ENCODE measurements at regions not wholly inside any gene's neighbourhood (a gene's known extent, or its start where the extent isn't known, plus 50 kb on each side); places are given as distances from the start of the nearest gene placed in this dataset.

DNA sequence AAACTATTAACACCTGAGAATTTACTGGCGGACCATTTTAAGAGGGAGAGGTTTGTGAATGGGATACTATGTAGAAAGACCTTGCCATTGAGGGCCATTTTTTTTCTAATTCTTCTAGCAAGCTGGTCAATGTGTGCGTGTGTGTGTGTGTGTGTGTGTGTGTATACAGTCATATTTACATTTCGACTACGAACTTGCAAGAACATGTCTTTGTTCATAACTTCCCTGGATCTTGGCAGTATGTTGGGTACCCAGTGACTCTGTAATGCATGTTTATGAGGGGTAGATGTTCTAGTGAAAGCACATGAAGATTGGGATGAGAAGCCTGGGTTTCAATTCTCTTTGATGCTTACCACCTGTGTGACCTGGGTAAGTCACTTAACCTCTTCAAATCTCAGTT lies 133.6 kb downstream of the UBE2E3 start:
- no peak for DNase-seq

DNA sequence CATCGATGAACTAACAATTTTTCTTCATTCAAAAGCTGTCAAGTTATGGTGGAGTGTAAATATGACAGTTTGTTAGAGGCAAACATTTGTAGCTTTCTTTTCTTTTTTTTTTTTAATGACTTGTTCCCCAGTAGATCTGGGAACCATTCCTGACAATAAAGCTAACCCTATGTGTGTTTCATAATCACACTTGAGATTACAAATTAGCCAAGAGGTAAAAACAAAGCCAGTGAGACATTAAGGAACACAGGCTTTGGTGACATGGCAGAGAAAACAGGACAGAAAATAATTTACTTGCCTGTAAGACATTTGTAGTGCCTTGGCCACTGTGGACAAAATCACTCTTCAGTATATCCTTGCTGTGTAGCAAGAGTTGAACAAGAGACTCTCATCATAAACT lies 135.9 kb downstream of the UBE2E3 start:
- no peak for DNase-seq

DNA sequence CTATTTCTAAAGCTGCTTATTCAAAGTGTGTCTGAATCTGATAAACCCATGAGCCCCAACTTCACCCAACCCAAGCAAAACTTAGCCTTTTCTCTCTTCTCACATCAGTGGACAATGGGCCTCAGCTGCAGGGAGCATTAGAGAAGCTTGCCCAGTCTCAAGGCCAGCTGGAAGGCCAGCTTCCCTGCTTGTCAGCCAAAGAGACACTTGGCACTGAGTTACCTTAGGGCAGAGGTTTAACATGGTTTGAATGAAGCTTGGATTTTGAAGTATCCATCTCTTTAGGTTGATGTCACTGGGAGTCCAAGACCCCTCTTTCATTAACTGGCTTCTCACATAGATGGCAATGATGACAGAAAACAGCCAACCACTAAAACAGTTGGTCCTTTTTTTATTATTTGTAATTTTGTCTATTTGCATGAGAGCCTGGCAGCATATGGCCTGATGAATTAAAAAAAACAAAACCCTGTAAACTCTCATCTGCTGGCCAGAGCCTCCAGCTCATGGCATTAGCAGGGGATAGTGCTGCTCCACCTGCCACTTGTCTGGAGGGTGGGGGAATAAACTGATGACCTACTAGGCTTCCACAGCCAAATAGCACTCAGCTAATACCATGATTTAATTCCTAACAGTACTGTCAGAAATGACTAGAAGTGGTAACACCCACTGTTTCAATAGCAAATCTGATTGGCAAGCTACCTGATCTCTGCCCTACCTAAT lies 137.0 kb downstream of the UBE2E3 start:
- DNase-seq, result no peak

DNA sequence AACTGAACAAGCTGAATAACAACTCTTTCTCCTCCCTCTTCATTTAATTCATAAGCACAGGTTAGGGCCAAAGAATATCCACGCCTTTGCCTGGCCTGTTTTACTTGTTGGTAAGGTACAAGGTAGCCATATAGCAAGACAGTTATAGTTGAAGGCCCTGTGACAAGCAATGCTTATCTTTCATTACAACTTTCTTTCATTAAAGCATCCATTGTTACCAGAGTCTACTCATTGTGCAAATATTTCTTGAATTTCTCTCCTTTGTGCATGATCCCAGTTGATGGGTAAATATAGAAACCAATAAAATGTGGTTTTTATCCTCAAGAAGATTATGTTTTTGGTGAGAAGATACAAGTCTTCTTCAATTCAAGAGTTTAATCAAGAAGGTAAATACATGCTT lies 140.2 kb downstream of the UBE2E3 start:
- DNase-seq, result no peak

DNA sequence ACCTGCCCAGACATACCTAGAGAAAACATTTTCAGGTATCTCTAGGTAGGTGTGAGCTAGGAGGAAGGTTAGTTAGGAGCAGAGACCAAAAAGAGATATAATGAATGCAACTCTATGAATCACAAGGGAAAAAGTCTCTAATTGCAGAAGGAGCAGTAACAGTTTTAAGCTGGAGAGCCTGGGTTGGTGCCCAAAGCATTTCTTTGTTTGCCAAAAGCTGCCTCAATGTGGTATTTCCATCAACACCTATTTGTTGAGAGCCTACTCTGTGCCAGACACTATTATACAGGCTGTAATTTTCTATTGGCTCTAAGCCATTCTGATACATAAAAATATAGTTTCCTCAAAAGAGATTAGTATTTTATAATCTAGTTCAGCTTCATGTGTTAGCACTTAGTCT lies 141.6 kb downstream of the UBE2E3 start:
- no peak for DNase-seq

DNA sequence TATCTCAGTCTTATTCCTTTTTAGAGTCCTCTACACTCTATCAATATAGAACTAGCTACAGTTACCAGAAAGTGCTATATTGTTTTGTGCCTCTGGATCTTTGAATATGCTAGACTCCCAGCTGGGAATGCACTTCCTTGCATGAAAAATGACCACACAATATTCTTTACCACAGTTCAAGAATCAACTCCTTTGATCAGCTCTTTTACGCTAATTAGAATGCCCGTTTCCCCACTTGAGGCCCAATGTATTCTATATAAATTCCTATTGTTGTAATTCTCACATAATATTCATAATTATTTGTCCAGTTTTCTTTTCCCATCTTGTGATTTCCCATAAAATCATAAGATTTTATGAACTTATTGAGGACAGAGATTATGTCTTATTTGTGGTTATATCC lies 142.2 kb downstream of the UBE2E3 start:
- DNase-seq, result no peak

DNA sequence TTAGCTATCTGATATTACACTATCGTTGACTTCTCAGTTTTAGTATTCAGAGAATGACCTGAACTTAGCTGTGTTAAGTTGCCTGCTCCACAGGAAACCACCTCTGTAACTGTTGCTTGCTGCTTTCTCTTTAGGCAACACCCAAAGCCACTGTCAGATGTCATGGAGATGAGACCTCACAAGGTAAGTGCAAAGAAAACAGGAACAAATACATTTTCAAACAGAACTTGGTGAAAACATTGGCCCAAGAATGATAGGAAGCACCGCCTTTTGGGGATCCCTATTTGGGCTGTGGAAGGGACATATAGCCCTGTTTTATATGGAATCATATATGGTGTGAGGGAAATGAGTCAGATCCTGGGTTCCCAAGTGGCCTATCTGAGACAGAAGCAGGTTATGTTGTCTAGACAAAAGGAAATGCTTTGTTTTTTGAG lies 143.4 kb downstream of the UBE2E3 start:
- no peak for DNase-seq

DNA sequence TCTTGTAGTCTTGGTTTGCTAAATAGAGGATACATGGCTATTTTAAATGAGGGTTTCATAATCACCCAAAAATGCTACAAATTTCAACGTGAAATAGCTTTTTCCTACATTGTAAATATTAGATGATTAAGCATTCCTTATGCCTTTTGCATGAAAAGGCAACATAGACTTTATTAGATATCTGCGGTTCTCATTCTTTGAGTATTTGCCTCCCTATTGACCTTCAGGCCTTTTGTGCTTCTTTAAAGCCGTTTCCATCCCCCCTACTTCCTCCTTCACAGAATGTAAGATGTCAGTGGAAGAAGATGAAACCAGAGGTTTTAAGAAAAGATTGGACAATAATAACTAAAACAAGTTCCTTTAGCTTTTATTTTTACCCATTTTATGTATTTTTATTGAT lies 144.1 kb downstream of the UBE2E3 start:
- no peak for DNase-seq

DNA sequence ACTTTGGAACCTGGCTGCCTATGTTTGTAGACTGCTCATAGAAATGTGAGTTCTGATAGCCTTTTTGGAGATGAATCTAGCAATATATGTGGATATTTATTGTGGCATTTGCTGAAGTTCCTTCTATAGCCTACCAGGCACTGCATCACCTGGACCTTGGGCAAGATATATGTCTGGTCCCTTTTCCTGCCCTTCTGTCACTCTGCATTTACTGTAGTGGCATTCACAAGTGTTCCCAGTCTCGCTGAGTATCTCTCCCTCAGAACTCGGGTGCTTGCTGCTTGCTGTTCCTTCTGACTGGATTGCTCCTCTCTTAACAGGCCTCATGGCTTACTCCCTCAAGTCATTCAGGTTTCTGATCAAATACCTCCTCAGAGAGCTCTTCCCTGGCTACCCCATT lies 145.0 kb downstream of the UBE2E3 start:
- DNase-seq, result no peak

DNA sequence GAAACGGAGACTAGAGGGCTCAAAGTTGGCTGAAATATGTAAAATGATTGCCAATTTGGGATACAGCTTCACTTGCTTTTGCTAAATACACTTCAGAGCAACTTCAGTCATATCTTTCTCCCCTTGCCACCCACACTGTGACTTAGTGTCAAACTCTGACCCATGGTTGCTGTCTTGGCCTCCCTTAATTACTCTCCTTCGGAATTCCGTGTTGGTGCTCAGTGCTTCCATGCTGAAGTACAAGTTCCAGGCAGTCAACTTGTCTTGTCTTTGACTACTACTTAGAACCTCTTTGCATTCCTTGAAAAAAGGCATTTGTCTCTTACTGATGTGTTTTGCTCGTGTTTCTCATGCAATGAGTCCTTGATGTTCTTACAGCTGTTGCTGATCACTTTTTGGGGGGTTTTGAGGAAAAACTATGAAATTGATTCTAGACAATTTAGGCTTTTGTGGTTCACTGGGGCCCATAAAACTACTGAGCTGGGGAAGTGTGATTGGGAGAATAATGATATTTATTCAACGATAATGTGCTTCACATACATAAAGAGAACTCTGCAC lies 146.0 kb downstream of the UBE2E3 start:
- no peak for DNase-seq

DNA sequence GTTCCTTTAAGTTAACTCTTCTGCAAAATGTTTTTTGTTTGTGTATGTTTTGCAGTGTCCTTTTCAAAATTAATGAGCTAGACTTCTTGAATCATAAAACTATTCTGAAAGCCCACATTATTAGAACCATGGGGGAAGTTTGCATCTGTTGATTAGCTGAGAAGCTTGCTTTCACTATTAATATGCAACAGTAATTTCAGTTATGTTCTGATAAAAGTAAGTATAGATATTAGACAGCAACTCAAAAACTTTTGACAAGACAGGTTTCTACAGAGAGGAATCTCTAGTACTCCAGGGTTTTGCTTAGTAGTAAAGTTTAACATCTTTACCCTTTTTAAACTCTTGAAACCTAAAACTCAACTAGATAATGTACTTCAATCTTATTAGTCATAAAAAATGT lies 147.8 kb downstream of the UBE2E3 start:
- DNase-seq, result no peak

DNA sequence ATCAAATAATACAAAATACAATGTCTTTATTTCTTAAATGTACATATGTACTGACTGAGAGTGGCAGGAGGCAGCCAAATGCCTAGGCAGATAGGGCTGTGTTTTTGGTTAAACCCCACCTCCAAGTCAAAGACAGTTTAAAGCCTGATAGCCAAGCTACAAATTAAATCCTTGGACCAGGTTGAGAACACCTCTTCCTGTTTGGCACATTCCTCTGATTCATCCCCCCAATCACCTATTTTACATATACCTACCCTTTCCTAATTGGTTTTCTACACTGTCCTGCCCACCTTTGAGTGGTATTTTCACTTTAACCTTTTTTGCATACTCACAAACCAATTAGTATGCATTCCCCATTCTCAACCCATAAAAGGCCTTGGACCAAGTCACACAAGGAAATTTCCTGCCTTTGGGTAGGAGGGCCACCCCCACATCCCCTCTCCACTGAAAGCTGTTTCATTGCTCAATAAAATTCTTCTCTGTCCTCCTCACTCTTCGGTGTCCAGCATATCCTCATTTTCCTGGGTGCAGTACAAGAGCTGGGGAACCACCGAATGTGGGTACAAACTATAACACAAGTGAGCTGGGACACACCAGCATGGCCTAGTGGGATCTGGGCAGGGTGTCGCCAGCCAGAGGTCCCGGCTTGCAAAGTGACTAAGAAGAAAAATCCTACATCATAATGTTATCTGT lies 149.1 kb downstream of the UBE2E3 start:
- no peak for DNase-seq

DNA sequence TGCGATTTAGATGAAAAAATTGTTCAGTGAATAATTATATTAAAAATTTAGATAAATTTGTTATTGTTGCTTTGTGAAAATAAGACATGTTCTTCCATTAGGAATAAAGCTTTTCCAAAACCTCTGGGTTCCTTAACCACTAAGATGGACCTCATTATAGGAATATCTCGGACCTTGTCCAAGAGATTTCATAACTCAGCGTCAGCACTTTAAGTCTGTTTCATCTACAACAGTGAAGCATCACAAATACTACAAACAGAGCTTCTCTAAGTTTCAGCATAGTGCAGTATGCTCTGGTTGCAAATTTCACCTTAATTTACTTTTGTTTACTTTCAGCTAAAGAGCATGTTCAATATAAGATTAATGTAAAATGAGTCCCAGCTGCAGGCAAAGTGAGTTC lies 150.3 kb downstream of the UBE2E3 start:
- DNase-seq, result no peak

DNA sequence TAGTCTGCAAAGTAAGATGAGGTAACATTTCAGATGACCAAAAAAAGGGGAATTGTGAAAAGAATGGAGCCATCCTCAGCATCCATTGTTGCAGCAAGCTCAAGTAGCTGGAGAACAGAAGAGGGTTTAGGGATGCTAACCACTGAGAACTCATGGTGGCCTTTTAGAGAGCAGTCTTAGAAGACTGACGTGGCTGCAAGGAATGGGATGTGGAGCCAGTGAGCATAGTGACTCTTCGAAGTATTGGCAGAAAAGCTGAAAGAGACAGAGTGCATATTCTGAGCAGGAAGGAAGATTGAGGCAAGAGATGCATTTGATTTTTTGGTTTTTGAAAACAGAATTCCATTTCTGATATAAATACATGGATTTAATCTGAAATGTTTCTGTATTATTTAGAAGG lies 151.2 kb downstream of the UBE2E3 start:
- DNase-seq, result no peak

DNA sequence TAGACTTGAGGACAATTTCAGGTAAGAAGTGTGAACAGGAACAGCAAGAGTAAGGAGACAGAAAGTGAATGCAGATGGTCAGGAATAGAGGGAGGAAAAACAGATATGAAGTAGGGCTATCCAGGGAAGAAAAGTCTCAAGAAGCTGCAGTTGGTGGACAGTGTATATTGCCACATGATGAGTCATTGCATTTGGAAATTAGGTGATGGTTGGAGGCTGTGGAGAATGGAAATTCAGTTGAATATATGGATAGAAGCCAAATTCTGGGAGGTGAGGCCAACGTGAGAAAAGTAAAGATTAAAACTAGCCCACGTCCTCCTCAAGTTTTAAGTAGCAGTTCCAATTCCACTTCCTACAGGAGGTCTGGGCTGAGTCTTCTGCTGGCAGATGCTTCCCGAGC lies 158.4 kb downstream of the UBE2E3 start:
- DNase-seq, result peak; percentile 2

DNA sequence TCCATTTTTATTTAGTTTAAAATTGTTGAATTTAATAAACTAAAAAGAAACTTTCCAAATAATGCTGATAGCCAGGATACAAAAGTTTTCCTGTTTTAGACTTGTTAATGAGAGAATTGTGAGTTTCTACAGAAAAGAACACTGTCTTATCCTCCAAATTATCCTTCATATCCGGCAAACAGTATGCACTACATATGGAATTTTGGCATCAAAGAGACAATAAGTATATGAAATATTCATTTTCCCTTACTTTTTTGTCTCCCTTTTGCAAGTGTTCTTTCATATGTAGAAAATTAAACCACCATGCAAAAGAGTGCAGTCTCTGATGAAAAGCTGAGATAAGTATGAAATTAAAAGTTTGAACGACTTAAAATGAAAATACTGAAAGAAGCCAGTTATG lies 159.4 kb downstream of the UBE2E3 start:
- DNase-seq, result no peak

DNA sequence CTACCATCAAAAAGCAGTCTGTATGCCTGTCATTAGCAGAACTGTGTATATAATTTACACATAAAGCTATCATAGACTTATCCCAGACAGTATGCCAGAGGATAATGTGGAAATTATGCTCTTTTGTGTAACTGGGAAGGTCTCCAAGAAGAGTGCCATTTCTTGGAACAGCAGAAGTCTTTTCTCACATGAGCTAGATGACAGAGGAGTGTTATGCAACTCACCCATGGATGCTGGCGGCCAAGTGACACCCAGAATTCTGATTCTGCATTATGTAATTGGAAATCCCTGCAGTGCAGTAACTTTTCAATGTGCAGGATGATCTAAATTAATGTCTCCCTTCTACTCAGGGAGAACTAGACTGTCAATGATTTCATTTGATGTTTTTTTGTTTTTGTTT lies 160.0 kb downstream of the UBE2E3 start:
- DNase-seq, result no peak

DNA sequence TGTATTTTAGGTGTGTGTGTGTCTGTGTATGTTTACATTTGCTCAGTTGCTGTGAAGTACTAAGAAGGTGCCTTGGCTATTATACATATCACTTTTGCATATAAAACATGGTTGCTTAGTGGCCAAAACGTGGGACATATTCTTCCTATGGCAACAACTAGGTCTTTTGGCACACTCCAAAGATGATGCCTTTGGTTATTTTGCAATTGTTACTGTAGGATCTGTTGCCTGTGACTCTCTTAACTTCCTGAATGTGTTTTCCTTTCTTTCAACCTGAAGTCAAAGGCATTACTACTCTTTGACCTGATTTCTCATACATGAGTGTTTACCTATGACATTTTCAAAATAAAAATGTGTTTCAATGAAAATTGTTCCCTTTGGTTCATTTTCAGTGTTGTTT lies 160.5 kb downstream of the UBE2E3 start:
- no peak for DNase-seq

DNA sequence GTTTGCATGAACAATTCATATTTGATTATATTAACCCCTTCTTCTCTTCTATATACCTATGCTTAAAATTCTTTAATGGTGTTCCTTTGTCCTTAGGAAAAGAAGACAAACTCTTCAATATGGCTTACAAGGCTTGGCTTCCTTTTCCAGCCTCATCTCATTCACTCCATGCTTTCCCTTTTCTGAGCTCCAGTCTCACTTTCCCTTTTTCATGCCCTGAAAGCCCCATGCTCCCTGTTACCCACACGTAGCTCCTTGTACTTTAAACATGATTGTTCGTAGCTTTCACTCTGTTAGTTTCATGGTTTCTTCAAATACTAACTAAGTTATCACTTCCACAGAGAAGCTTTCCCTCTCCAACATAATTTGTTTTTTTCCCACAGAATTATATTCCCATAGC lies 161.3 kb downstream of the UBE2E3 start:
- no peak for DNase-seq

DNA sequence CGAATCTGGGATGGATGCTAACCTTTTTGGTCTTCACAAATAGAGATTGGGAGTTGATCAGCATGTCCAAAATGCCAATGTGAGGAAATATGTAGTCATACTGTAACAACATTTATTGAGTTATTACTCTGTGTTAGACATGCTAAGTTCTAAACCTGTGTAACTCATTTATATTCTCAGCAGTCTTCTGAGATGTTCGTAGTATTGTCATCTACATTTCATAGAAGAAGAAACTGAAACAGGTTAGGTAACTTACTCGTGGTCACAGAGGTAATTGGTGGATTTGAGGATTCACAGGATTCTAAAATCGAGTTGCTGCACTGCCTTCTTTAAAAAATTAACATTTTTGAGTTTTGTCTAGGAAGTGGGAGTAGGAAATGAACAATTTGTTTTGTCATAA lies 162.1 kb downstream of the UBE2E3 start:
- no peak for DNase-seq

DNA sequence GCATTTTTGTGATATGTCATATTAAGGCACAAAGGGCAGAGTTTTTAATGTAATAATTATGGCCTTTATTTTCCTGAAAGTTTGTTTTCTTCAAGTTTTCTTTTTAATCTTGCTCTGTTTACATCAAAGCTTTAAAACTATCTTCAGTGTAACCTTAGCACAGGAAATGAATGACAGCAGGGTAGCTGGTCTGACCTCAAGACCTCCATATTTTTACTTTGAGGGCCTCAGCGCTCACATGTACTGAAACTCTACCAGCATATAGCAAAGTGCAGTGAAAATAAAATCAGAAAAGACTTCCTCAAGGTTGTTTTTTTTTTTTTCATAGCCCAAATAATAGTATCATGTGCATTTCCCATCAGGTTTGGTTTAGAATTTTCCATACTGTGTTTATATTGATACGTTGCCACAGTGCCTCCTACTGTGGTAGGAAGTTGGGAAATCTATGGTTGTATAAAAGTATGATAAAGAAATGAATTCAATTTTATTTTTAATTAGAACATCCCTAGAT lies 163.4 kb downstream of the UBE2E3 start:
- DNase-seq, result no peak

DNA sequence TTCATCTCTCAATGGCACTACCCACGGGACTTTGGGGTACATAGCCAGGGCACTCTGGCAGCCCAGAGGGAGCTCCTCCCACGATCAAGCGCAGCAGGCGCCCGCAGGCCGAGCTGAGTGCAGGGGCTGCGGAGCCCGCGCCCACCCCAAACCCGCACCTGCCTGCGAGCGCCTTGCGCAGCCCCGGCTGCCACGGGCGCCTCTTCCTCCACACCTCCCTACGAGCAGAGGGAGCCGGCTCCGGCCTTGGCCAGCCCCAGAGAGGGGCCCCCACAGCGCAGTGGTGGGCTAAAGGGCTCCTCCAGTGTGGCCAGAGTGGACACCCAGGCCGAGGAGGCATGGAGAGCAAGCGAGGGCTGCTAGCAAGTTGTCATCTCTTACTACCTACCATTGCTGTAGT lies 165.2 kb downstream of the UBE2E3 start:
- DNase-seq, result no peak

DNA sequence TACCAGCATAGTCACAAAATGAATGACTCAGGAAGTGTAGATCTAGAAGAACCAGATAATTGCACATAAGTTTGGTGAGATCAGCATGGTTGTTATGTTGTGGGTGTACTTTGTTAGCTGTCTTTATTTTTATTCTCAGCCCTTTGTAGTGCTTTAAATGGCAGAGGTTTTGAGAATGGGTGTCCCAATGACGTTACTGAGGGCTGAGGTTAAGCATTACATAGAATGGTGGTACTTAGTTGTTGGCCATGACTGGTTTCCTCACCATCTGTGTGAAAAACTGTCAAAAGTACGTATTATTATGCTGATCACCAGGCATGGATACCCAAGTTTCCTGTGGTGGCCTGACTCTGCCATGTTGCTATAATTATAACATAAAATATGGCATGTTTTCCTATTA lies 165.8 kb downstream of the UBE2E3 start:
- DNase-seq, result no peak

DNA sequence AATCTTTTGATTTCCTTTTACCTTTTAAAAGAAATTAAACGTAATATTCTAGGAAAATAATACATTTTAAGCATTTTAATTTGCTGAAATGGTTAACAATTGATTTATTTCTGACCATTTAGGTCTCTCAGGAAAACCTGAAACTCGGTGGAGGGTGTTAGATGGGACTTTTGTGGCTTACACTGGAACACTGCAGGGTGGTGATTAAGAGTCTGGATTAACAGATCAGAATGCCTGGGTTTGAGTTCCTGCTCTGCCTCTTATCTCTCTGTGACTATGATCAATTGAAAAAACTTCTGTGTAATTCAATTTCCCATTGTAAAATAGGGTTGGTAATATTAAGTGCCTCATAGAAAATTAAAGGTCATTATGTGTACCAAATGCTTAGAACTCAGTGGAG lies 168.7 kb downstream of the UBE2E3 start:
- DNase-seq, result no peak
